ENCODE measurements at regions not wholly inside any gene's neighbourhood (a gene's known extent, or its start where the extent isn't known, plus 50 kb on each side); places are given as distances from the start of the nearest gene placed in this dataset.

GRCh38 chr4:100816436-100817045, 298.7 kb upstream of the EMCN start:
- Histone ChIP-seq H3K4me2 (ENCODE audit: low read length) (no peak overlapping the region), H3K27me3 (ENCODE audit: low read depth, low read length) (no peaks in the 10 kb centered on the region), H3K79me2 (ENCODE audit: low read length) (no peaks in the 10 kb centered on the region), H2AFZ (ENCODE audit: low read depth, low read length) (no peak overlapping the region), H3K4me1 (ENCODE audit: low read length) (peaks cover 2% of the 10 kb centered on the region; the same call in 1 of the 2 replicates), H3K9ac (ENCODE audit: low read length) (no peak overlapping the region), H3K4me3 (ENCODE audit: low read length) (no peak overlapping the region), H4K20me1 (ENCODE audit: insufficient read depth, low read length) (no peaks in the 10 kb centered on the region), H3K36me3 (replicated peaks; ENCODE audit: low read depth, low read length) (no peaks in the 10 kb centered on the region), H3K27ac (ENCODE audit: low read length) (no peak overlapping the region), H3K9me3 (ENCODE audit: insufficient read depth, low read length) (no peaks in the 10 kb centered on the region)
- no peak for TF ChIP-seq EZH2phosphoT487 (IDR thresholded peaks at IDR 0.05; ENCODE audit: low read depth)
- TF ChIP-seq, protein P1, sequence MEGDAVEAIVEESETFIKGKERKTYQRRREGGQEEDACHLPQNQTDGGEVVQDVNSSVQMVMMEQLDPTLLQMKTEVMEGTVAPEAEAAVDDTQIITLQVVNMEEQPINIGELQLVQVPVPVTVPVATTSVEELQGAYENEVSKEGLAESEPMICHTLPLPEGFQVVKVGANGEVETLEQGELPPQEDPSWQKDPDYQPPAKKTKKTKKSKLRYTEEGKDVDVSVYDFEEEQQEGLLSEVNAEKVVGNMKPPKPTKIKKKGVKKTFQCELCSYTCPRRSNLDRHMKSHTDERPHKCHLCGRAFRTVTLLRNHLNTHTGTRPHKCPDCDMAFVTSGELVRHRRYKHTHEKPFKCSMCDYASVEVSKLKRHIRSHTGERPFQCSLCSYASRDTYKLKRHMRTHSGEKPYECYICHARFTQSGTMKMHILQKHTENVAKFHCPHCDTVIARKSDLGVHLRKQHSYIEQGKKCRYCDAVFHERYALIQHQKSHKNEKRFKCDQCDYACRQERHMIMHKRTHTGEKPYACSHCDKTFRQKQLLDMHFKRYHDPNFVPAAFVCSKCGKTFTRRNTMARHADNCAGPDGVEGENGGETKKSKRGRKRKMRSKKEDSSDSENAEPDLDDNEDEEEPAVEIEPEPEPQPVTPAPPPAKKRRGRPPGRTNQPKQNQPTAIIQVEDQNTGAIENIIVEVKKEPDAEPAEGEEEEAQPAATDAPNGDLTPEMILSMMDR (IDR thresholded peaks at IDR 0.05; ENCODE audit: low read depth, low read length): no peak

GRCh38 chr4:100811046-100811445, 293.2 kb upstream of the EMCN start:
- Histone ChIP-seq H3K9me3 (ENCODE audit: insufficient read depth, low read length) (no peaks in the 10 kb centered on the region), H3K36me3 (replicated peaks; ENCODE audit: low read depth, low read length) (no peaks in the 10 kb centered on the region), H3K4me2 (ENCODE audit: low read length) (no peak overlapping the region), H2AFZ (ENCODE audit: low read depth, low read length) (no peak overlapping the region), H3K9ac (ENCODE audit: low read length) (no peak overlapping the region), H3K27ac (ENCODE audit: low read length) (no peak overlapping the region), H4K20me1 (ENCODE audit: insufficient read depth, low read length) (no peaks in the 10 kb centered on the region), H3K27me3 (ENCODE audit: low read depth, low read length) (no peaks in the 10 kb centered on the region), H3K4me1 (ENCODE audit: low read length) (no peaks in the 10 kb centered on the region), H3K4me3 (ENCODE audit: low read length) (no peak overlapping the region), H3K79me2 (ENCODE audit: low read length) (no peaks in the 10 kb centered on the region)
- TF ChIP-seq EZH2phosphoT487 (IDR thresholded peaks at IDR 0.05; ENCODE audit: low read depth): no peak
- TF ChIP-seq, protein P1 (IDR thresholded peaks at IDR 0.05; ENCODE audit: low read depth, low read length): no peak

DNA sequence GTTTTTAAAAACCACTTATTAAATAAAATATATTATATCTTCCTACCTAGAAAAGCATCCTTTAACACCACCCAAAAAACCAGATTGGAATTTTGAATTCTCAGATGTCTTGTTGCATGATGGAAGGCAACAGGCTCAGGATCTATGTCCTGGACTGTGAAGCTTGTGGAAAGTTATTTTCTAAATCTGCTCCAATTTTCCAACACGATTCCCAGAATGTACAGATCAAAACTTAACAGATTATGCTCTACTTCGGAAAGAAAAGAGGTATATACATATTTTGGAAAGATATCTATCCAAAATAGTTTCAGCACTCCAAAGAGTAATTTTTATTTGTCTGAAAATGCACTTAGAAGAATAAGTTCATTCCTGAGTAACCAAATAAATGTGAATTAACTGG, 291.7 kb upstream of the EMCN start:
- no peak overlapping the region for H3K27ac ChIP-seq (ENCODE audit: low read length)
- H3K4me2 ChIP-seq (ENCODE audit: low read length): no peak overlapping the region
- no peaks in the 10 kb centered on the region for H3K4me1 ChIP-seq (ENCODE audit: low read length)
- H4K20me1 ChIP-seq (ENCODE audit: insufficient read depth, low read length): no peaks in the 10 kb centered on the region
- H3K27me3 ChIP-seq (ENCODE audit: low read depth, low read length): no peaks in the 10 kb centered on the region
- no peak overlapping the region for H3K9ac ChIP-seq (ENCODE audit: low read length)
- no peak for TF ChIP-seq EZH2phosphoT487 (IDR thresholded peaks at IDR 0.05; ENCODE audit: low read depth)
- TF ChIP-seq, protein P1 (IDR thresholded peaks at IDR 0.05; ENCODE audit: low read depth, low read length): no peak
- H3K79me2 ChIP-seq (ENCODE audit: low read length): no peaks in the 10 kb centered on the region
- H3K4me3 ChIP-seq (ENCODE audit: low read length): no peak overlapping the region
- H3K9me3 ChIP-seq (ENCODE audit: insufficient read depth, low read length): no peaks in the 10 kb centered on the region
- no peak overlapping the region for H2AFZ ChIP-seq (ENCODE audit: low read depth, low read length)
- H3K36me3 ChIP-seq (replicated peaks; ENCODE audit: low read depth, low read length): no peaks in the 10 kb centered on the region

DNA sequence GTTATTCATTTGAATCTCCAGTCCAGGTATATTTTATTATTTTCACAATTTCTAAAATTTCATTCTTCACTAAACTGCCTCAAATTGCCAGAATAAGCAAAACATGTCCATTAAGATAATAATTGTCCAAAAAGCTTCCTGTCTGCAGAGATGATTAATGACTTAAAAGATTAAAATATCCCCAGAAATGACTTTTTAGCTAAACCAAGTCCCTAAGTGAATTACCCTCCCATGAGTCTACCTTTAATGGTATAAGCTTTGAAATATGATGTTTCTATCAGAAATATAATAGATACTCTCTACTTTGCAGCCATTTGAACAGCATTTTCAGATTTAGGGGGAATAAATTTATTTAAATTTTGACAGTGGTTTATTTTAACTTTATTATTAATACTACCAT, 289.2 kb upstream of the EMCN start:
- H4K20me1 ChIP-seq (ENCODE audit: insufficient read depth, low read length): no peaks in the 10 kb centered on the region
- no peaks in the 10 kb centered on the region for H3K36me3 ChIP-seq (replicated peaks; ENCODE audit: low read depth, low read length)
- no peak overlapping the region for H3K27ac ChIP-seq (ENCODE audit: low read length)
- no peaks in the 10 kb centered on the region for H3K9me3 ChIP-seq (ENCODE audit: insufficient read depth, low read length)
- no peak overlapping the region for H3K4me2 ChIP-seq (ENCODE audit: low read length)
- no peak for TF ChIP-seq EZH2phosphoT487 (IDR thresholded peaks at IDR 0.05; ENCODE audit: low read depth)
- TF ChIP-seq, protein P1 (IDR thresholded peaks at IDR 0.05; ENCODE audit: low read depth, low read length): no peak
- no peak overlapping the region for H3K4me3 ChIP-seq (ENCODE audit: low read length)
- H3K4me1 ChIP-seq (ENCODE audit: low read length): no peaks in the 10 kb centered on the region
- no peak overlapping the region for H2AFZ ChIP-seq (ENCODE audit: low read depth, low read length)
- H3K9ac ChIP-seq (ENCODE audit: low read length): no peak overlapping the region
- no peaks in the 10 kb centered on the region for H3K79me2 ChIP-seq (ENCODE audit: low read length)
- H3K27me3 ChIP-seq (ENCODE audit: low read depth, low read length): no peaks in the 10 kb centered on the region
